CD4-positive, alpha-beta T cell (primary cell): ENCODE measurements at regions not wholly inside any gene's neighbourhood (a gene's known extent, or its start where the extent isn't known, plus 50 kb on each side); places are given as distances from the start of the nearest gene placed in this dataset.

Source experiments
- ATAC-seq: fragments of 200-7000 bp; cut with Tn5 transposase; one replicate; pipeline ENCODE4 v1.10.0; 2022; ENCODE audit warnings: mild to moderate bottlenecking; ENCODE audit not compliant: poor library complexity
- CTCF ChIA-PET: fragments of 350-600 bp; sonication (Branson Sonifier 250); formaldehyde crosslinking; loops from one replicate; lab custom pipeline; 2021; ENCODE audit warnings: antibody characterized with exemption, inconsistent platforms; lab: Charles Lee
- POLR2A ChIA-PET: fragments of 350-600 bp; sonication (Branson Sonifier 250); formaldehyde crosslinking; loops from one replicate; lab custom pipeline; 2021; ENCODE audit warnings: antibody characterized with exemption, inconsistent platforms; lab: Charles Lee
- DNase-seq, 14 experiments: peaks; one replicate each; pipeline ENCODE4 v3.0.0-alpha.2; 2013 to 2020; ENCODE audit warnings: mixed read lengths in 2 of 14
- H3K27ac ChIP-seq, 2 donors: one replicate each; pipeline versions ENCODE4 v1.5.1 to v1.7.0; 2013; ENCODE audit warnings: low read length in 2 of 2, low read depth in 1 of 2, mild to moderate bottlenecking in 1 of 2
- H3K27me3 ChIP-seq, 2 experiments: 1 replicate in 1 of 2; 2 replicates in 1 of 2; pipeline versions ENCODE4 v1.6.1 to v1.7.0; 2013; ENCODE audit warnings: low read length in 2 of 2, control low read depth in 1 of 2, mild to moderate bottlenecking in 1 of 2, moderate library complexity in 1 of 2; ENCODE audit not compliant: insufficient read depth in 2 of 2, control insufficient read depth in 1 of 2
- H3K36me3 ChIP-seq: one replicate; pipeline ENCODE4 v1.6.1; 2013; ENCODE audit warnings: low read length, control low read depth; ENCODE audit not compliant: insufficient read depth
- H3K4me1 ChIP-seq: one replicate; pipeline ENCODE4 v1.6.1; 2013; ENCODE audit warnings: low read length, control low read depth; ENCODE audit not compliant: insufficient read depth
- H3K4me3 ChIP-seq: one replicate; pipeline ENCODE4 v1.5.1; 2013; ENCODE audit warnings: mild to moderate bottlenecking, low read length, moderate library complexity
- H3K9me3 ChIP-seq, 2 experiments: 1 replicate in 1 of 2; 2 replicates in 1 of 2; pipeline versions ENCODE4 v1.6.1 to v1.7.0; 2013; ENCODE audit warnings: low read length in 2 of 2, mild to moderate bottlenecking in 2 of 2, control low read depth in 1 of 2, moderate library complexity in 1 of 2; ENCODE audit not compliant: control insufficient read depth in 1 of 2, insufficient read depth in 1 of 2
- H3K27ac Mint-ChIP-seq: one replicate; pipeline ENCODE4 v1.8.0; 2020; ENCODE audit warnings: mixed read lengths
- H3K27me3 Mint-ChIP-seq: one replicate; pipeline ENCODE4 v1.8.0; 2021; ENCODE audit warnings: mixed read lengths
- H3K36me3 Mint-ChIP-seq: one replicate; pipeline ENCODE4 v1.8.0; 2021; ENCODE audit warnings: low read depth, mixed read lengths
- H3K4me1 Mint-ChIP-seq: one replicate; pipeline ENCODE4 v1.8.0; 2021; ENCODE audit warnings: low read depth, mixed read lengths
- H3K4me3 Mint-ChIP-seq: one replicate; pipeline ENCODE4 v1.8.0; 2020; ENCODE audit warnings: mild to moderate bottlenecking, mixed read lengths
- H3K9me3 Mint-ChIP-seq: one replicate; pipeline ENCODE4 v1.8.0; 2020; ENCODE audit warnings: mixed read lengths
- CTCF ChIP-seq: fragments of 200-600 bp; IDR thresholded peaks from one replicate; pipeline ENCODE4 v1.8.0; 2022; ENCODE audit warnings: antibody characterized with exemption, mild to moderate bottlenecking
- intact Hi-C, 2 experiments: fragments of 100-400 bp; cut with DNase I in 1 of 2; cut with micrococcal nuclease in 1 of 2; formaldehyde crosslinking; loops; one replicate each; pipeline versions ENCODE4 v1.15.1 to v1.9.0; 2023 to 2025; cut with DNase I, micrococcal nuclease

- no peak for ATAC-seq
- Histone ChIP-seq H3K27ac (no peak overlapping the region), H3K4me3 (no peak overlapping the region), H3K27me3 (no peaks in the 10 kb centered on the region), H3K9me3 (peaks cover 0 to 4% of the 10 kb centered on the region in 2 experiments), H3K36me3 (no peaks in the 10 kb centered on the region), H3K4me1 (no peaks in the 10 kb centered on the region)
- peaks cover 3% of the 10 kb centered on the region for H3K9me3 Mint-ChIP-seq
- no peaks in the 10 kb centered on the region for H3K4me1 Mint-ChIP-seq
- H3K4me3 Mint-ChIP-seq: no peak overlapping the region
- no peaks in the 10 kb centered on the region for H3K27me3 Mint-ChIP-seq
- no peak for TF ChIP-seq CTCF
- intact Hi-C loops: no loop called here
- ChIA-PET CTCF (no interaction called here), POLR2A (no interaction called here)
- H3K27ac Mint-ChIP-seq: no peak overlapping the region
- H3K36me3 Mint-ChIP-seq: no peaks in the 10 kb centered on the region
- DNase-seq: no peak
Observed at GRCh38 chr5:167356374-167356773, 935.1 kb upstream of the WWC1 start.

GRCh38 chr5:167358868-167359492 is 932.5 kb upstream of the WWC1 start:
- H3K9me3 Mint-ChIP-seq: peaks cover 6% of the 10 kb centered on the region
- no peaks in the 10 kb centered on the region for H3K4me1 Mint-ChIP-seq
- no peak overlapping the region for H3K27ac Mint-ChIP-seq
- no peaks in the 10 kb centered on the region for H3K27me3 ChIP-seq
- CTCF ChIA-PET: no interaction called here
- H3K36me3 ChIP-seq: no peaks in the 10 kb centered on the region
- TF ChIP-seq CTCF: no peak
- ATAC-seq (no peak), DNase-seq (no peak)
- no peaks in the 10 kb centered on the region for H3K27me3 Mint-ChIP-seq
- no peaks in the 10 kb centered on the region for H3K36me3 Mint-ChIP-seq
- H3K4me3 Mint-ChIP-seq: no peak overlapping the region
- H3K9me3 ChIP-seq: no peaks in the 10 kb centered on the region
- H3K4me1 ChIP-seq: no peaks in the 10 kb centered on the region
- no peak overlapping the region for H3K27ac ChIP-seq
- H3K4me3 ChIP-seq: no peak overlapping the region
- POLR2A ChIA-PET: no interaction called here
- intact Hi-C loops: no loop called here

DNA sequence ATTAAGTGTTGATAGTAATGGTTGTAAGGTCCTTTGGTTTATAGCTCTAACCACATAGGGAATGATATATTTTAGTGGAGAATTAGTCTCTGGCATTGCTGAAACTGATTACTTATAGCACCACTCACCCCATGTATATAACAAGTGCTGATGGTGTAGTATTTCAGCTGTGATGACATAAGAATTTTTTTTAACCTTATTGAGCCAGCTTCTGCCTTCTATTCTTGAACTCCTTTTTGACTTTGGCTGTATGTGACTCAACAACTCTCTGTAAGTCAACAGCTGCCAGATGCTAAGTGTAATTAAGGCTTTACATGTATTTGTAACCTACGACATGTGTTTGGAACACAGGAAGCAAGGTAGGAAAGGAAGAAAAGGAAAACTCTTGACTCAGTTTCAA is 929.6 kb upstream of the WWC1 start:
- no peak for DNase-seq
- Histone ChIP-seq H3K36me3 (no peaks in the 10 kb centered on the region), H3K27me3 (no peaks in the 10 kb centered on the region), H3K27ac (no peak overlapping the region), H3K9me3 (no peaks in the 10 kb centered on the region), H3K4me3 (no peak overlapping the region), H3K4me1 (no peaks in the 10 kb centered on the region)
- no peak for TF ChIP-seq CTCF
- CTCF ChIA-PET: no interaction called here
- ATAC-seq: no peak
- Mint-ChIP-seq H3K4me3 (no peak overlapping the region), H3K36me3 (no peaks in the 10 kb centered on the region), H3K4me1 (no peaks in the 10 kb centered on the region), H3K27me3 (no peaks in the 10 kb centered on the region), H3K27ac (no peak overlapping the region), H3K9me3 (peaks cover 8% of the 10 kb centered on the region)
- POLR2A ChIA-PET: no interaction called here
- intact Hi-C loops: no loop called here
